GM21576 (cell line): ENCODE measurements at regions not wholly inside any gene's neighbourhood (a gene's known extent, or its start where the extent isn't known, plus 50 kb on each side); places are given as distances from the start of the nearest gene placed in this dataset.
A peak's percentile ranks its signal among the peaks of the same experiment; 100 is the strongest.

Experiments used
- ATAC-seq: cut with Tn5 transposase; IDR thresholded peaks from one replicate; pipeline ENCODE4 v1.9.1; 2021; ENCODE audit warnings: mild to moderate bottlenecking, moderate library complexity; ENCODE audit not compliant: unreplicated experiment

- no peak for ATAC-seq
These were observed 557.6 kb downstream of the QKI start for GRCh38 chr6:163971841-163972838.

DNA sequence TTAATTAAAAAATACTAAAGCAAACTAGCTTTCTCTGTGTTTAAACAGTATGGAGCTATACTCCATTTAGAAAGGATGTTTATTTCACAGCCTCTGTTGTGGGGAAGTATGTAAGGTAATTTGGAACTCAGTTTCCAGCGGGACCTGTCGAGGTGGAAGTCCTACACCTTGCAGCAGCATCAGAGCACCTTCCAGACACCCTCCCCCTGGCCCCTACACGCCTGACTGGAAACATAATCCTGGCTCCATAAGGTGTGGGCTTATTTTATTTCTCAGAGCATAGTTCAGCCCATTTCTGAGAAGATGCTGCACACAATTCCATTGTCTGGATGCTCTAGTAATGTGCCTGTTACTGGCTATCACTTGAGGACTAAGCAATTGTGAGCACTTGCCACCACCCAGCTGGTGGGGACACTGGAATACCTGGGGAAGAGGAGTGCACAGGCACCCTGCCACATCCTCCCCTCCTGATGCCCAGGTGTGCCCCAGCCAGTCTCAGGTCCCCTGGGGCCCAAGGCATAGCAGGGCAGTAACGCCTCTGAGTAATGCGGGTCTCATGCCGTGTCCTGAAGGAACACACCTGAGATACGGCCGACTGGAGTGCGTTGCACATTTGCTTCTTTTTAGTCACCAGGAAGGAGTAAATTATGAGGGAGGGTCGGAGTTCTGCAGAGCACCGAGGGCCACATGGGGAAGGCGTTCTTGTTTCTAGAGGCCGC is 556.5 kb downstream of the QKI start:
- no peak for ATAC-seq

GRCh38 chr6:163965426-163966348 is 551.2 kb downstream of the QKI start:
- ATAC-seq, result no peak

- no peak for ATAC-seq
These were observed 550.3 kb downstream of the QKI start for GRCh38 chr6:163964789-163965188.

DNA sequence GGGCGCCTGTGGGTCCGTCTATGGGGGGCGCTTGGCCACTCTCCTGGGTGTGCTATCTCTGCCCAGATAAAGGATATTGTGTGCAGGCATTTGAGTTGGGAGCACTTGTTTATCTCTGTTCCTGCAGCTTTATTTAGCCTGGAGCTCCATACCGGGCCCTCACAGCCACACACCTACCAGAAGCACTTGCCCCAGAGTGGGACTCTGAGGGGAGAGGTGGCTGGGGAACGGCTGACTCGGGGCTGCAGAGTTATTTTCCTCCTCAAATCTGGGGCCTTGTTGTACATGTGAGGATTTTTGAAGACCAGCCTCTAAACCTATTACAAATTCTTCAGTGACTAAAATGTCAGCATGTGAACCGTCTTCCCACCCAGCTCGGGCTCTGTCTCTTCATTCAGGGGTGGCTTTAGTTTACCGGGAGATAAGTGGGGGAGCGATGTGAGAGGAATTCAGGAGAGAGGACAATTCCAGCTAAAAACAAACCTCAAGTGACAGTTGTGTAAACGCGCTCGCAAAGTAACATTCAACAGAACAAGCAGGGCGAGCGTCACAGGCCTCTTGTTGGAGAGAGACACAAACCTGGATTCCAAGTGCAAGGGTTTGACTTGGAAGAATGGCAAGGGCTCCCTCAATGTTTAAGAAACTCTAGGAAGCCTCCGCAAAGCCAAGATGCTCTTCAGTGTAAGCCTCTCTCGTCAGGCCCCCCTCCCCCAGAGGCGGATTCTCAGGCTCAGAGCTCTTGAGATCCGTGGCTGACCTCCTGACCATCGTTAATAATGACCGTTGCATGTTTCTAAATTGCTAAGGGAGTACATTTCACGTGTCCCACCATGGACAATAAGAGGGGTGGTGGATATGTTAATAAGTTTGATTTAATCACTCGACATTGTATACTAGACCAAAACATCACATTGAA is 548.9 kb downstream of the QKI start:
- ATAC-seq, result no peak

DNA sequence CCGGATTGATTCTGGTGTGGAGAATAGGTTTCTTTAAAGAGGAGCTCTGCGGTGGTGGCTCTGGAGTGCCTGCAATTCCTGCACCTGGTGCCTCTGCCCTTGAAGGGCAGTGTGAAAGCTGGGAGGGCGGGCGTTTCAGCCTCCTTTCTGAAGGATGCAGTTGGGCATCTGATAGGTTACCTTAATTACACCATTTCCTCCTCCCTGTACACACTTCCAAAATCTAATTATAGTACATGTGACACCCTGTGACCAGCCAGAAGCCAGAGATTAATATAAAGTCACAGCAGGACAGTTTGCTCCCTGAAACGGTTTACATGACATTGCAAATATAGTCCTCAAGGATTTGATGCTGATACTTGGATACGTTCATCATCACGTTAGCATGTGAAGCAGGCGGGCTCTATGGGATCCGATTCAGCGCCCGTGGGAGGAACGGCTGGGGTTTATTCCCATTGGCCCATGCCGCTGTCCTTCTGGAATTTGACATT is 548.2 kb downstream of the QKI start:
- no peak for ATAC-seq

DNA sequence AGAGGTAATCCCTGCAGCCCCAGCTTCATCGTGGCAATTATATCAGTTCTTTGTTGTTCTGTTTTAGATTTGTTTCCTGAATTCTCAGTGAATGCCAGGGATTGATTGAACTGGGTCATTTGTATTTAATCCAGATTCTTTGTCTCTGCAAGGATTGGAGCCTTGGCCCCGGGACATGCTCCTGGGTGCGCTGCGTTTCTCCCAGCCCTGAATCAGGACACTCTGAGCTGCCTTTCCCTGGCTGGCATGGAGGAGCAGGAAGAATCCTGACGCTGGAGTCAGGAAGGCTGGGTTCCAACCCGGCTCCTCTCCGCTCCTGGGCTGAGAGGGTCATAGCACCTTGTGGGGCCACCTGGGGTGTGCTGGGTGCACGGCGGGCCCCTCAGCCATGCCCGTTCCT is 545.6 kb downstream of the QKI start:
- ATAC-seq, result no peak

DNA sequence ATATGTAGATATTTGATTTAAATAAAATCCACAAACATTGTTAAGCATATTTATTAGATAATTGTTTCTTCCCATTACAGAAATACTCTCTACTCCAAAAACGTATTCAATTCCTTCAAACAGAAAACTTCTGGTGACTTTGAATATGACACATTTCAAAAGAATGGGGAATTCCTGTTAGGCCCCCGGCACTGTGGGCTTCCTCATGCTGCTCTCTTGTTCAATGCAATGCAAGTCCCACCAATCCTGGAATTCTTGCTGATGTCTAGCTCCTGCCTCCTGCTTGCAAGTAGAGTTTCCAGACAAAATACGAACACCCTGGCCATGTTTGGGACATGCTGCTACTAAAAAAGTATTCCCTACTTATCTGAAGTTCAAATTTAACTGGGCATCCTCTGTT is 544.1 kb downstream of the QKI start:
- ATAC-seq, result no peak

- ATAC-seq, result peak; percentile 96
These were observed 542.3 kb downstream of the QKI start for GRCh38 chr6:163956571-163957407.

DNA sequence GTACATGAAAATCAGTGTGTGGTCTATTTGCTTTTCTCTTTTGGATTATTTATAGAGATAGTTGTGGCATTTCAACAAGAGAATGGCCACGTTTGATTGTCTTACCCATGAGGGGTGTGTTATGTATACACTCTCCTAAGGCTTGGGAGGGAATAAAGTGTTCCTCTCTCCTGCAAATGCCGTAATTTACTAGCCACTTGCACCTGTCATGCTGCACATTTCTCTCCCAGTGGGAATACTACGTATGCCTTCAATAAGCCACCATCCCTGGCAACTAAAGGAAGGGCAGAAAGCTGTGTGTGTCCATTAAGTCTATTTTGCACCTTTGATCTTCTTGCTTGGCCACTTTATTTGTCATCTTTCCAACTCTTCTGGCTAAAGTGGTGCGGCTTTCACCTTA is 541.2 kb downstream of the QKI start:
- ATAC-seq, result no peak

DNA sequence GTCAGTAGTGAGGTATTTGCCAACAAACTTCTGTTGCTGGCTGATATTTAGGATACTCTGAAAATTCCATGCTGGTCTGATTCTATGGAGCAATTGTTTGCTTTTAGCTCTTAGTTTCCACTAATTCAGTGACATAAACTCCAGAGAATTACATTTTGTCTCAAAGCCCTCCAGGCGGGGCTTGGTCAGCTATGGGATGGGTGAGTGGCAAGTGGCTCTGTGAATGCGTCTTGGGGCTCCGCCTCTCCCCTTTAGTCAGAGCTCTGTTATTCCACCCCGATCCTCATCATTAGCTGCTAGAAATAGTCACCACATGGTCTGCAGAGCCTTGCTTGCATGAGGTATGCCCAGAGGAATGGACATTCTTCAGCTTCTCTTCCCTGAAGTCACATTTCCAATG is 540.6 kb downstream of the QKI start:
- no peak for ATAC-seq

DNA sequence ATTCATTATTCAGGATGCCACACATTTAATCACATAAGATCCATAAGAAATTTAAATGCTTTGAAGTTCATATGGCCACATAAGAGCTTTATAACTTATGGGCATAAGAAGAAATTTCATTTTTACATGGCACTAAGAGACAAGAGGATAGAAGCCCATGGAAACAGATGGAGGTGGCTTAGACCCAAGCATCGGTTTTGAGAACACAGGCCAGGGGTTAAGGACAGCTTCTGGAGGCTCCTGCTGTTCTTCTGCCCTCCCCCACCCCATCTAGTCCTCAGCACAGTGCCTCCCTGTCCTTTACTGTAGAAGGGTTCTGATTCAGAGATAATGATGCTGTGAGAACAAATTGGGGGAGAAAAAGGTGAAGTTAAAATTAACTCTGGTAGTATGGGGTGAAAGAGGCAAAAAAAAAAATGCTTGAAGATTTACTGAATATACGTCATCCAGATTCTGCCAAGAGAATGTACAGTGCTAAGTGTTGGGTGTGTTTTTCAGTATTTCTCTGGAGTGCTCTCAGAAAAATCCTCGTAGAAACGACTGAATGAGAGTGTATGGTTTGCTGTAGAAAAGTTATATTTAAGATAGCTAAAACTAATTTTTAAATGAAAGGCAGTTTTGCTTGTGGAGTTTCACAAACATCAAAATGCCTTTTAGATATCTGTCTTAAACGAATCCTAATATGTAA is 539.7 kb downstream of the QKI start:
- no peak for ATAC-seq

DNA sequence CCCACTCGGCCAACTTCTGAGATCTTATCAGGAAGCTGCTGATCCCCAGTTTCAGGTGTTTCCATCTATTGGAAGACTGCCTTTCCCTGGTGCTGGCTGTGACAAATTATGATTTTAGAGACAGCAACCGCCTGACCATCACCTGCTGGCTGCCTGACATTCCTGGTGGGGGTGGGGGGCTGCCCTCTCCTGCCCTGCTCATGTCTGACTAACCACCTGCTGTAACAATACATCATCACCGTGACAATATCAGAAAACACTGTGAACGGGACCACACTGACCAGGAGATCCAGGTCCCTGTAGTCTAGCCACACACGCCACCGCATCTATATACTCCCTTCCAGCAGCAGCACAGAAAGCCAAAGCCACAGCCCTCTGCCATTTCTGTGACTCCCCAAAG is 537.5 kb downstream of the QKI start:
- ATAC-seq, result no peak

DNA sequence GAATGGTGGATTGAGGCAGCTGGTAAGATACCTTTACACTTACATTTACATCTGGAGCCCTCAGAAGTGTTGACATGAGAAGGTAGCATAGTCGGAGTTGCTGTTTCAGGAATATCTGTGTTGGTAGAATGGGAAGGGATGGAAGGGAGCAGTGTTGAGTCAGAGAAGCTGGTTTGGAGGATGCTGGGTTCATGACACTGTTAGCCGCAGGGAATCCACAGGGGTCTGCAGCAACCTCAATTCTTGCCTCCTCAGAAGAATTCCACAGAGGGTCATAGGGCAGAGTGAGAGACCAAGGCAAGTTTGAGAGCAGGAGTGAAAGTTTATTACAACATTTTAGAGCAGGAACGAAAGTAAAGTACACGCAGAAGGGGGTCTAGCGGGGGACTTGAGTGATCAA is 536.8 kb downstream of the QKI start:
- ATAC-seq, result no peak

DNA sequence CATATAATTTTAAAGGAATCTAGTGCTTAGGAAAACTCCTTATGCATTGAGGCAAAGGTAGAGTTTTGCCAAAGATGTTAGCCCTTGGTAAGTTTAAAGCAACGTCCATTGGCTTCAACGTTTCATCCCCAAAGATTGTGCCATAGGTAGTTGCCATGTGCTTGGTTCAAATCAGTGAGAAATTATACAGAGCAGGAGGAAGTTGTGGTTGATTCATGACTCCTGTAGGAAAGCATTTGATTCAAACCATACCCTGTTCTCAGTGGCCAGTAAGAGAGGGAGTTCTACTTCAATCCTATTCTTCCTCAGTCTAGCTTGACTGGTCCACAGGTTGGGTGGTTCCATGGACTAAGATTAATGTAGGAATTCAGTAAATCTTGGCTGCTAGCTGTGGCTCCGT is 535.6 kb downstream of the QKI start:
- ATAC-seq, result no peak

DNA sequence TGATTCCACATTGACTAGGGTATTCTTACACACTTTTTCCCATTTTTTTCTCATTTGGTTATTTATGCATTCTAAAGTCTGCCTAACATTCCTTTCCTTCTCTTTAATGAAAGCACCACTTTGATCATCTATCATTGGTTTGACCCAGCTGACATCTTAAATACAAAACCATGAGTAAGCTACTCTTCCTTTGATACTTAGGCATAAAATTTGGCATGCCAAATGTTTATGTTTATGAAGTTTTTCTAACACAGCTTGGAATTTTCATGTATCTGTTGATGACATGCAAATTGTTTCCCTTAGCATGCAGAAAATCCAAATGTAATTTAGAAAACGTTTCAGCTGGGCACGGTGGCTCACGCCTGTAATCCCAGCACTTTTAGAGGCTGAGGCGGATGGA is 534.9 kb downstream of the QKI start:
- ATAC-seq, result no peak

- no peak for ATAC-seq
These were observed 533.7 kb downstream of the QKI start for GRCh38 chr6:163948250-163948649.

- no peak for ATAC-seq
These were observed 532.8 kb downstream of the QKI start for GRCh38 chr6:163947276-163947675.
